ENCODE measurements at regions not wholly inside any gene's neighbourhood (a gene's known extent, or its start where the extent isn't known, plus 50 kb on each side); places are given as distances from the start of the nearest gene placed in this dataset.

- TF ChIP-seq, protein P1, sequence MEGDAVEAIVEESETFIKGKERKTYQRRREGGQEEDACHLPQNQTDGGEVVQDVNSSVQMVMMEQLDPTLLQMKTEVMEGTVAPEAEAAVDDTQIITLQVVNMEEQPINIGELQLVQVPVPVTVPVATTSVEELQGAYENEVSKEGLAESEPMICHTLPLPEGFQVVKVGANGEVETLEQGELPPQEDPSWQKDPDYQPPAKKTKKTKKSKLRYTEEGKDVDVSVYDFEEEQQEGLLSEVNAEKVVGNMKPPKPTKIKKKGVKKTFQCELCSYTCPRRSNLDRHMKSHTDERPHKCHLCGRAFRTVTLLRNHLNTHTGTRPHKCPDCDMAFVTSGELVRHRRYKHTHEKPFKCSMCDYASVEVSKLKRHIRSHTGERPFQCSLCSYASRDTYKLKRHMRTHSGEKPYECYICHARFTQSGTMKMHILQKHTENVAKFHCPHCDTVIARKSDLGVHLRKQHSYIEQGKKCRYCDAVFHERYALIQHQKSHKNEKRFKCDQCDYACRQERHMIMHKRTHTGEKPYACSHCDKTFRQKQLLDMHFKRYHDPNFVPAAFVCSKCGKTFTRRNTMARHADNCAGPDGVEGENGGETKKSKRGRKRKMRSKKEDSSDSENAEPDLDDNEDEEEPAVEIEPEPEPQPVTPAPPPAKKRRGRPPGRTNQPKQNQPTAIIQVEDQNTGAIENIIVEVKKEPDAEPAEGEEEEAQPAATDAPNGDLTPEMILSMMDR (IDR thresholded peaks at IDR 0.05): peak; percentile 42 to 67 (median 53)
- no peak for TF ChIP-seq EP300 (IDR thresholded peaks at IDR 0.05)
Observed at GRCh38 chr2:9770308-9771100, 72.8 kb upstream of the TAF1B start.

Data from esophagus muscularis mucosa (tissue), 3 donors.